GM23248 (cell line): ENCODE measurements at regions not wholly inside any gene's neighbourhood (a gene's known extent, or its start where the extent isn't known, plus 50 kb on each side); places are given as distances from the start of the nearest gene placed in this dataset.

Experiments used
- EZH2 ChIP-seq: fragments of 200-600 bp; sonication (generic); IDR thresholded peaks from 2 replicates; pipeline ENCODE4 v1.6.1; 2018; ENCODE audit warnings: antibody characterized with exemption, mild to moderate bottlenecking; ENCODE audit not compliant: insufficient read depth, poor library complexity, severe bottlenecking
- EZH2phosphoT487 ChIP-seq: fragments of 200-600 bp; sonication (generic); IDR thresholded peaks from 2 replicates; pipeline ENCODE4 v1.6.1; 2018; ENCODE audit warnings: antibody characterized with exemption, moderate library complexity, mild to moderate bottlenecking, low read depth; ENCODE audit not compliant: insufficient read depth

DNA sequence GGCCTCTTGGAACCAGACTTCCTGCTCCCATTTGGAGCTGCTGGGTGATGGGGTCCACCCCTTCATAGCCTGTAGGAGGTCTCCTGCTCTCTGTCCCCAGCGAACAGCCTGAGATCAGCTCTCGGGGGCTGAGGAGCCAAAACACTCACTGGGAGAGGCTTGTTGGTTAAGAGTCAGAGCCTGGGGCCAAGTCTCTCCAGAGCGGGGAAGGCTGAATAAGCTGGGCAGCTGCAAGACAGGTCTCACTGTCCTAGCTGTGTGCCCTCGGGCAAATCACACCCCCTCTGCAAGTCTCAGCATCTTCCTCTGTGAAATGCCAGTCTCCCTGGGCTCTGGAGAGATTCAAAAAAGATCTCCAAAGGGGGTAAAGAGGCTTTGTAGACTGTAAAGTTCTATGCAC, 174.6 kb downstream of the WSCD1 start:
- TF ChIP-seq EZH2 (no peak), EZH2phosphoT487 (no peak)
